AG09309 (cell line): ENCODE measurements at regions not wholly inside any gene's neighbourhood (a gene's known extent, or its start where the extent isn't known, plus 50 kb on each side); places are given as distances from the start of the nearest gene placed in this dataset.

Experiments used
- DNase-seq: peaks from one replicate; pipeline ENCODE4 v3.0.0-alpha.2; 2010; ENCODE audit warnings: low read depth
- H3K4me3 ChIP-seq: 2 replicates; pipeline ENCODE4 v1.5.1; 2011; ENCODE audit warnings: mild to moderate bottlenecking, low read depth, low read length, moderate library complexity; ENCODE audit not compliant: control insufficient read depth
- TF ChIP-seq, protein P1 (sequence below): IDR thresholded peaks from 2 replicates; pipeline ENCODE4 v1.5.1; 2011; ENCODE audit warnings: mild to moderate bottlenecking, low read depth, low read length, inconsistent platforms; ENCODE audit not compliant: insufficient read depth, control insufficient read depth; ENCODE audit errors: missing control alignments

- H3K4me3 ChIP-seq: no peak overlapping the region
- DNase-seq: no peak
- TF ChIP-seq, protein P1, sequence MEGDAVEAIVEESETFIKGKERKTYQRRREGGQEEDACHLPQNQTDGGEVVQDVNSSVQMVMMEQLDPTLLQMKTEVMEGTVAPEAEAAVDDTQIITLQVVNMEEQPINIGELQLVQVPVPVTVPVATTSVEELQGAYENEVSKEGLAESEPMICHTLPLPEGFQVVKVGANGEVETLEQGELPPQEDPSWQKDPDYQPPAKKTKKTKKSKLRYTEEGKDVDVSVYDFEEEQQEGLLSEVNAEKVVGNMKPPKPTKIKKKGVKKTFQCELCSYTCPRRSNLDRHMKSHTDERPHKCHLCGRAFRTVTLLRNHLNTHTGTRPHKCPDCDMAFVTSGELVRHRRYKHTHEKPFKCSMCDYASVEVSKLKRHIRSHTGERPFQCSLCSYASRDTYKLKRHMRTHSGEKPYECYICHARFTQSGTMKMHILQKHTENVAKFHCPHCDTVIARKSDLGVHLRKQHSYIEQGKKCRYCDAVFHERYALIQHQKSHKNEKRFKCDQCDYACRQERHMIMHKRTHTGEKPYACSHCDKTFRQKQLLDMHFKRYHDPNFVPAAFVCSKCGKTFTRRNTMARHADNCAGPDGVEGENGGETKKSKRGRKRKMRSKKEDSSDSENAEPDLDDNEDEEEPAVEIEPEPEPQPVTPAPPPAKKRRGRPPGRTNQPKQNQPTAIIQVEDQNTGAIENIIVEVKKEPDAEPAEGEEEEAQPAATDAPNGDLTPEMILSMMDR: no peak
Measured at GRCh38 chr3:115236496-115236895, 89.4 kb upstream of the ZBTB20 start.

- TF ChIP-seq, protein P1: no peak
- DNase-seq: peak; percentile 96
- no peak overlapping the region; the same call in 1 of the 2 replicates for H3K4me3 ChIP-seq
Measured at GRCh38 chr3:115239717-115240116, 92.6 kb upstream of the ZBTB20 start.

DNA sequence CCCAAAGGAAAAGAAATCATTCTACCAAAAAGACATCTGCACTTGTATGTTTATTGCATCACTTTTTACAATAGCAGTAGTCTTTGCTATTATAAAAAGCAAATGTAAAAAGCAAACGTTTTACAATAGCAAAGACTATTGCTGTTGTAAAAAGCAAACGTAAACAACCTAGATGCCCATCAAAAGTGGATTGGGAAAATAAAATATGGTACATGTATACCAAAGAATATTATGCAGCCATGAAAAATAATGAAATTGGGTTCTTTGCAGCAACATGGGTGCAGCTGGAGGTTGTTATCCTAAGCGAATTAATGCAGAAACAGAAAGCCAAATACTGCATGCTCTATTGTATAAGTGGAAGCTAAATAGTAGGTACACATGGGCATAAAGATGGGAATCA is 97.3 kb upstream of the ZBTB20 start:
- no peak for DNase-seq
- no peak overlapping the region for H3K4me3 ChIP-seq
- TF ChIP-seq, protein P1: no peak

DNA sequence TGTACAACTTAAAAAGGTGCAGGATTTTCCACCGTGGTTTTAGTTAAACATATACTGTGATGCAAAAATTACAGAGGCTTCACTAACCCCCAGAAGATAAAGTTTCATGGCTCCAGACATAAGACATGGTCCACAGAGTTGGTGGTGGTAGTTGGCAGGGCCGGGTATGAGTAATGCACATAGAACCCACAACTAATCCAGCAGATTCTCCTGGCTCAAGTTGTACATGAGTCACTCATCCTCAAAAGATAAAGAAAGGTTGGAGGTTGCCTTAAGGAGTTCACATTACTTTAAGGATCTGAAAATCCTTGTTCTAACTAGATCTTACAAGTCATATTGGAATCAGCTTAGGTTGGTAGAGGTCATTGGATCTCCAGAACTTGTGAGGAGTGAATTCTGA is 98.3 kb upstream of the ZBTB20 start:
- H3K4me3 ChIP-seq: no peak overlapping the region
- peak; percentile 76 for DNase-seq
- TF ChIP-seq, protein P1: no peak

DNA sequence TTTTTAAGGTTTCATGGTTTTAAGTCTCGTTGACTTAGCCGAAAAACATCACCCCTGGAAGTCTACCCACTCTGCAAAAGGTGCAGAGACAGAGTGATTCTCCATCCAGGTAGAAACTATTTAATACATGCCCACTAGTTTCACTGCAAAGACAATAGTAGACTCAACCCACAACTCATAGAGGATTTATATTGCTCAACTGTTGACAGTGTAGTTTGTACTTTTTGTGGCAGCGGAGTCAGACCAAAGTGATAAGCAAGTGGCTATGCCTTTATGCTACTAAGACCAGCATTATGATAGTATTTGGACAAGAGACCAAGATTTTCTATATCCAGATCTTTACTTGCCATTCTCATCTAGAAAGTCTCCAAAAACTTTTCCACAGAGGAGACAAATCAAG is 98.8 kb upstream of the ZBTB20 start:
- no peak for DNase-seq
- TF ChIP-seq, protein P1: no peak
- no peak overlapping the region for H3K4me3 ChIP-seq

GRCh38 chr3:115246461-115247020 is 99.5 kb upstream of the ZBTB20 start:
- no peak for DNase-seq
- TF ChIP-seq, protein P1: no peak
- H3K4me3 ChIP-seq: no peak overlapping the region

DNA sequence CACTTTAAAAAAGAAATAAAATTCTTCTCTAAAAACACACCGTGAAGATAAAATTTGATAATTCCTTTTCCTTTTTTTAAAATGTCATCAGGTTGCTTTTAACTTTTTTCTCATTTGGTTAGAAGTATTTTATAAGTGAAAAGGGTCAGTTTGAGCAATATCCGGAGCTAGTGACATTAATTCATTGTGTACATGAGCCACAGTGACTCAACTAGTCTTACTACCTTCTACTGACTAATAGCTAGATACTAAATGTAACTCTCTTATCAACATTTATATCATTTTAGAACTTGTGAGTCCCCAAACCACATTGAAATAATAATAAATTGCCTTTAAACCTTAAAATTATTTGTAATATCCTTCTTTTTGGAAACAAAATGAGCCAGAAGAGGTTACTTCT is 101.2 kb upstream of the ZBTB20 start:
- TF ChIP-seq, protein P1: no peak
- peak; percentile 40 for DNase-seq

More for the DNA sequence above, 101.2 kb upstream of the ZBTB20 start:
- no peak overlapping the region for H3K4me3 ChIP-seq
